HEK293T (cell line): ENCODE measurements at regions not wholly inside any gene's neighbourhood (a gene's known extent, or its start where the extent isn't known, plus 50 kb on each side); places are given as distances from the start of the nearest gene placed in this dataset.
"Not testable (repeated sequence)": the region's sequence is repeated elsewhere in the genome, so short reads cannot be mapped to it uniquely, and the experiment has no call there.

Experiments
- CTCF ChIA-PET: fragments of 350-600 bp; formaldehyde crosslinking; extraction: SDS; loops from one replicate; lab custom pipeline; 2021; ENCODE audit warnings: antibody characterized with exemption, inconsistent platforms; lab: Yijun Ruan, JAX
- POLR2A ChIA-PET: fragments of 350-600 bp; formaldehyde crosslinking; extraction: SDS; loops from one replicate; lab custom pipeline; 2020; ENCODE audit warnings: antibody characterized with exemption, inconsistent platforms; lab: Yijun Ruan, JAX
- DNase-seq: peaks from one replicate; pipeline ENCODE4 v3.0.0; 2012; ENCODE audit warnings: mixed read lengths; ENCODE audit errors: extremely low spot score
- ARNT ChIP-seq: fragments of 450-650 bp; IDR thresholded peaks from 2 replicates; pipeline ENCODE4 v1.6.1; 2017; ENCODE audit warnings: mild to moderate bottlenecking
- BHLHE40 ChIP-seq: fragments of 450-650 bp; IDR thresholded peaks from 2 replicates; pipeline ENCODE4 v1.6.1; 2016; ENCODE audit warnings: mild to moderate bottlenecking, moderate library complexity, borderline replicate concordance
- CTBP1 ChIP-seq: fragments of 450-650 bp; IDR thresholded peaks from 2 replicates; pipeline ENCODE4 v1.6.1; 2016; ENCODE audit warnings: borderline replicate concordance
- ELF4 ChIP-seq: fragments of 450-650 bp; IDR thresholded peaks from 2 replicates; pipeline ENCODE4 v1.6.1; 2017; ENCODE audit warnings: antibody characterized with exemption
- FOXA1 ChIP-seq: fragments of 450-650 bp; IDR thresholded peaks from 2 replicates; pipeline ENCODE4 v1.6.1; 2016; ENCODE audit warnings: mild to moderate bottlenecking
- FOXK2 ChIP-seq: fragments of 450-650 bp; IDR thresholded peaks from 2 replicates; pipeline ENCODE4 v1.6.1; 2016; ENCODE audit warnings: mild to moderate bottlenecking
- FOXM1 ChIP-seq: fragments of 450-650 bp; IDR thresholded peaks from 2 replicates; pipeline ENCODE4 v1.6.1; 2017; ENCODE audit warnings: mild to moderate bottlenecking, borderline replicate concordance
- HDGF ChIP-seq: fragments of 450-650 bp; IDR thresholded peaks from 2 replicates; pipeline ENCODE4 v1.6.1; 2017; ENCODE audit warnings: antibody characterized with exemption, borderline replicate concordance
- L3MBTL2 ChIP-seq: fragments of 450-650 bp; conservative IDR thresholded peaks from 2 replicates; pipeline ENCODE4 v1.6.1; 2016; ENCODE audit warnings: mild to moderate bottlenecking
- LEF1 ChIP-seq: fragments of 450-650 bp; IDR thresholded peaks from 2 replicates; pipeline ENCODE4 v1.6.1; 2017; ENCODE audit warnings: mild to moderate bottlenecking, borderline replicate concordance
- NFRKB ChIP-seq: fragments of 450-650 bp; IDR thresholded peaks from 2 replicates; pipeline ENCODE4 v1.6.1; 2016; ENCODE audit warnings: mild to moderate bottlenecking, moderate library complexity
- SP1 ChIP-seq: fragments of 450-650 bp; IDR thresholded peaks from 2 replicates; pipeline ENCODE4 v1.6.1; 2017
- SUZ12 ChIP-seq: fragments of 450-650 bp; IDR thresholded peaks from 2 replicates; pipeline ENCODE4 v1.6.1; 2016; ENCODE audit warnings: mild to moderate bottlenecking
- TARDBP ChIP-seq: fragments of 450-650 bp; IDR thresholded peaks from 2 replicates; pipeline ENCODE4 v1.6.1; 2016
- ZNF384 ChIP-seq: fragments of 450-650 bp; IDR thresholded peaks from 2 replicates; pipeline ENCODE4 v1.6.1; 2016
- TF ChIP-seq, protein P1 (sequence below): fragments of 450-650 bp; IDR thresholded peaks from 2 replicates; pipeline ENCODE4 v1.6.1; 2016

DNA sequence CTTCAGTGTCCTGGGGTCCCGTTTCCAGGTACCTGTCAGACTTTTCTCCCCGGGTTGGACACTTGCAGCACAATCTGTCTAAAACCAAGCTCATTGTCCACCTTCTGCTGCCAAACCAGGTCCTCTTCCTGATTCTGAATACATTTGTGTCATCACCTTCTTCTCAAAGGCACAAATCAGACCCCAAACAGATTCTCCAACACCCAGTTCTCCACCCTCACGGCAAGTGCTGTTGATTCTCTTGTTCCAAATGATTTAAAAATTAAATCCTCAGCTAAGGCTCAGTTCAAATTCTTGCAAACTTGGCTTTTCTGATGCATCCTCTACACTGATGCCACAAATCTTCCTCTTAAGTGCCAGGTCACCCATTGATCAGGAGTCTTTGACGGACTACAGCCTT, 122.5 kb upstream of the LDB2 start:
- no peak for DNase-seq
- ChIA-PET CTCF (no interaction called here), POLR2A (no interaction called here)
- TF ChIP-seq ARNT (no peak), FOXA1 (no peak), HDGF (no peak), FOXM1 (no peak), ZNF384 (no peak), BHLHE40 (no peak), SP1 (no peak), LEF1 (no peak), ELF4 (no peak), L3MBTL2 (no peak), NFRKB (no peak), TARDBP (no peak), SUZ12 (no peak)
- TF ChIP-seq, protein P1, sequence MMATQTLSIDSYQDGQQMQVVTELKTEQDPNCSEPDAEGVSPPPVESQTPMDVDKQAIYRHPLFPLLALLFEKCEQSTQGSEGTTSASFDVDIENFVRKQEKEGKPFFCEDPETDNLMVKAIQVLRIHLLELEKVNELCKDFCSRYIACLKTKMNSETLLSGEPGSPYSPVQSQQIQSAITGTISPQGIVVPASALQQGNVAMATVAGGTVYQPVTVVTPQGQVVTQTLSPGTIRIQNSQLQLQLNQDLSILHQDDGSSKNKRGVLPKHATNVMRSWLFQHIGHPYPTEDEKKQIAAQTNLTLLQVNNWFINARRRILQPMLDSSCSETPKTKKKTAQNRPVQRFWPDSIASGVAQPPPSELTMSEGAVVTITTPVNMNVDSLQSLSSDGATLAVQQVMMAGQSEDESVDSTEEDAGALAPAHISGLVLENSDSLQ = no peak

DNA sequence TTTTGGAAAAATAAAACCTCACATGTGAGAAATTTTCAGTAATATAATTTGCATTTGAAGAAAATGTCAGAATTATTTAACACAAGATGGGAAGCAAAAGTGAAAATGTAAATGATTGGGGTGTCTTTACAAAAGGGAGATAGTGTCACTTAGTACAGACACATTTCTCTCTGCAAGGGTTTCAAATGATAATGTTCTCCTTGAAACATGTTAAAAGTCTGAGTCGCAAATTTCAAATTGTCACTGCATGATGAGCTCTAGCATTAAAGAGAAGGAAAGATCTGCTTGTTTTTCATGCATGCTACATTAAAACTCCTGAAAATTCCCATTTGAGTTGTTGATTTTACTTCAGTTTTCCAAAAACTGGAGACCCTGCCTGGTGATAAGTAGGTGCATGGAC, 122.0 kb upstream of the LDB2 start:
- CTCF ChIA-PET = no interaction called here

DNA sequence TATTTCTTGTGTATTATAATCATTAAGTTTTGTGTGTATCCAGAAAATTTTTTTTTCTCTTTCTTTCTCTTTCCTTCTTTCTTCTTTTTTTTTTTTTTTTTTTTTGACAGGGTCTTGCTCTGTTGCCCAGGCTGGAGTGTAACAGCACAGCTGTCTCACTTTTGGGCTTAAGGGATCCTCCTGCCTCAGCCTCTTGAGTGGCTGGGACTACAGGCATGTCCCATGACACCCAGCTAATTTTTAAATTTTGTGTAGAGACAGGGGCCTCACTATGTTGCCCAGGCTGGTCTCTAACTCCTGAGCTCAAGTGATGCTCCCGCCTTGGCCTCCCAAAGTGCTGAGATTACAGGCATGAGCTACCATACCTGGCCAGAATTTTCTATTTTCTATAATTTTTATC, 120.2 kb upstream of the LDB2 start:
- CTCF ChIA-PET, DNase-seq, POLR2A ChIA-PET: not testable (repeated sequence)

More for the DNA sequence above, 122.0 kb upstream of the LDB2 start:
- TF ChIP-seq L3MBTL2 (no peak), CTBP1 (no peak), FOXM1 (no peak)
- TF ChIP-seq, protein P1 = no peak
- DNase-seq = no peak
- POLR2A ChIA-PET = no interaction called here

DNA sequence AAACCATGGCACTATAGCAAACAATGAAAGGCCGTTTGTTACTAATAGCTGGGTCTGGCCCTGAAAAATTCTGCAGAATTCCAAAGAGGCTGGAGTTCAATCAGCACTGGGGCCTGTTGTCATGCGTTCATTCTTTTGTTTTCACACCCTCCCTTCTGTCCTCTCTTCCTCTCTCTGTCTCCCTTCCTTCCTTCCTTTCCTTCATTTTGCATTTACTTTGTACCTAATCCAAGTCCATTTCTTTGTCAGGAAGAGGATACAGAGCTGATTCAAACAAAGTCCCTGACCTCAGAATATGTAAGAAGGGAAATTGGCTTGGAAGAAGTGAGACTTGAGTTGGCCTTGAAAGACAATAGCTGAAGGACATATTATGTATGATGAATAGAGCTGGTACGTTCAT, 119.6 kb upstream of the LDB2 start:
- DNase-seq = no peak
- TF ChIP-seq FOXK2 (no peak), CTBP1 (no peak), ELF4 (no peak), FOXA1 (no peak), SUZ12 (no peak), TARDBP (no peak), NFRKB (no peak), HDGF (no peak), FOXM1 (no peak), LEF1 (no peak), ZNF384 (no peak), ARNT (no peak), SP1 (no peak), BHLHE40 (no peak)
- TF ChIP-seq, protein P1 = no peak
- ChIA-PET POLR2A (no interaction called here), CTCF (no interaction called here)

DNA sequence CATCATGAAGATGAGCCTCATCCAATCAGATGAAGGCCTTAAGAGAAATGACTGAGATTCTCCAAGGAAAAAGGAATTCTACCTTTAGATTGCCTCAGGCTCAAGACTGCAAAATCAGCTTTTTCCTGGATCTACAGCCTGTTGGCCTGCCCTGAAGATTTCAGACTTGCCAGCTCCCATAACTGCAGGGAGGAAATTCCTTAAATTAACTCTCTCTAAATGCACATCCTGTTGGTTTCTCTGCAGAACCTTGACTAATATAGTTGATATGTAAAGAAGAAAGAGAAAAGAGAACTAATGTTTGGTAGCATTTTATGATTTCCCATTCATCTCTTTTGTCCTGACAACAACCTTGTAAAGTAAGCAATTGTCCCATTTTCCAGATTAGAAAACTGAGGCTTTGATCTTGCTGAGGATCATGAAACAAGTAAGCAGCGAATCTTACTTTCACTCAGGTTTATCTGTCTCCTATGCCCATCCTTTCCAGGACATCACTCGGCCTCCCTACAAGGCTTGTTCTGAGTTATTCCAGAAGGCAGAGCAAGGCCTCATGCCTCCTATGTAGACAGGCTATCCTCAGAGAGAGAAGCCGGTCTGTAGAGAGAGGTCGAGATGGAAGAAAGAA, 115.0 kb upstream of the LDB2 start:
- TF ChIP-seq HDGF = no peak
- ChIA-PET POLR2A (no interaction called here), CTCF (no interaction called here)
- no peak for DNase-seq

DNA sequence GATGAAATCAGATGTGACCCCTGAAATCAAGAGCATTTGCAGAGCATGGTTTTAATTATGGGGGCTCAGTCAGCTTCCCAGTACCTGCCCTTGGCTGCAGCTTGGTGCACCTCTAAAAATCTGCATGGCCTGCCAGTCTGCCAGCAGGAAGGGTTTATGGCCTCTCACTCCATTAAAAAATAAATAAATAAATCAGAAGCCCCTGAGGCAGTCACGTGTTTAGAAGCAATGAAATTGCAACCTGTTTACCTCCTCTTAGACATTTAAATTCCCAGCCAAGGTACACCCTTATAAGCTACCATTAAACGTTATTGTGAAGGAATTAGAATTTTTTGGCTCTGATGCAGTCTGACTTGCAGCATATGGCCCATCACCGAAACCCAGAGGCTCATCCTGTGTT, 114.0 kb upstream of the LDB2 start:
- no peak for DNase-seq
- no peak for TF ChIP-seq SUZ12
- POLR2A ChIA-PET = no interaction called here
- CTCF ChIA-PET = no interaction called here

DNA sequence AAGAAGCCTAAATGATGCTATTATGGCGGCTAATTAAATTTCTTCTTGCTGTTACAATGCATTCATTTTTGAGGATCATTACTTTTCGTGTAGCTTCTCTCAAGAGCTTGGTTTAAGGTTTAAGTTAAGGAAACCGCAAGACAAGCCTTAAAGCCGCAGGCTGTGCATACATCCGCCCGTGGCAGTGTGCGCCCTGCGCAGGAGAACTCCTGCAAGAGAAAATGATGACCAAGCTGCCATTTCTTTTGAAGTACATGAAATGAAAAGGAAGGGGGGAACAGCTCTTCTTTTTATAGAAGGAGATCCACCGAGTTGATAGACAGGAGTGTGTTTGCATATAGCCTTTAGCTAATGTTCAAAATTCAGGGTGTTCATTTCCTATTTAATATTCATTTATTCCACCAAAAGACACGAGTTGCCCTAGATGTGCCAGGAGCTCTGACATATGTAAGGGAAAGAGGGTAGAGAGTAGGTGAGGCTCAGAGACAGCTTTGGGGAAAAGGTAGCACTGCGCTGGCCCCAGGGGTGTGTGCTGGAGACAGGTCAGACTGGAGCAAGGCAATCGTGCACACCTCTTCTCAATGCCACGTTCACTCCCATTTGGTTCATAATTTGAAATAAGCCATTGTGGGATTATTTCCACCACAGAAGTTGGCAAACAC, 112.1 kb upstream of the LDB2 start:
- TF ChIP-seq FOXA1 (no peak), ZNF384 (no peak), FOXK2 (no peak), LEF1 (no peak), CTBP1 (no peak), SP1 (no peak), HDGF (no peak), ELF4 (no peak), TARDBP (no peak), L3MBTL2 (no peak), ARNT (no peak), BHLHE40 (no peak), SUZ12 (no peak), NFRKB (no peak), FOXM1 (no peak)
- TF ChIP-seq, protein P1 = no peak
- CTCF ChIA-PET = no interaction called here
- DNase-seq = no peak
- POLR2A ChIA-PET = no interaction called here
